Keratinocyte (primary cell): ENCODE measurements at regions not wholly inside any gene's neighbourhood (a gene's known extent, or its start where the extent isn't known, plus 50 kb on each side); places are given as distances from the start of the nearest gene placed in this dataset.

Experiments
- DNase-seq: peaks from one replicate; pipeline ENCODE4 v3.0.0-alpha.2; 2011; ENCODE audit warnings: low read depth, missing footprints, low spot score
- FAIRE-seq: peaks from 2 replicates; lab custom pipeline; 2011; peaks lifted over from hg19 to GRCh38; lab: Jason Lieb, UNC
- H2AFZ ChIP-seq: 2 replicates; pipeline ENCODE4 v1.6.0; 2012; ENCODE audit warnings: low read length, control low read depth, inconsistent platforms; ENCODE audit not compliant: control insufficient read depth
- H3K27ac ChIP-seq: 2 replicates; pipeline ENCODE4 v1.5.1; 2011; ENCODE audit warnings: low read length; ENCODE audit not compliant: control insufficient read depth, insufficient read depth
- H3K27me3 ChIP-seq: 3 replicates; pipeline ENCODE4 v1.6.0; 2011; ENCODE audit warnings: low read length; ENCODE audit not compliant: control insufficient read depth, insufficient read depth; ENCODE audit errors: extremely low read depth
- H3K36me3 ChIP-seq, 2 experiments: 2 replicates in 1 of 2; 3 replicates in 1 of 2; pipeline ENCODE4 v1.5.1; 2011; ENCODE audit warnings: low read length in 2 of 2, mild to moderate bottlenecking in 1 of 2; ENCODE audit not compliant: control insufficient read depth in 2 of 2, insufficient read depth in 2 of 2; ENCODE audit errors: extremely low read depth in 1 of 2
- H3K4me1 ChIP-seq: 3 replicates; pipeline ENCODE4 v1.5.1; 2011; ENCODE audit warnings: low read length; ENCODE audit not compliant: control insufficient read depth, insufficient read depth; ENCODE audit errors: extremely low read depth
- H3K4me2 ChIP-seq: 3 replicates; pipeline ENCODE4 v1.6.0; 2011; ENCODE audit warnings: low read depth, low read length; ENCODE audit not compliant: control insufficient read depth, insufficient read depth; ENCODE audit errors: extremely low read depth
- H3K4me3 ChIP-seq, 3 experiments: fragments of 200-600 bp in 1 of 3; sonication (generic) in 1 of 3; 2 replicates in 2 of 3; 3 replicates in 1 of 3; pipeline ENCODE4 v1.5.1; 2011 to 2016; ENCODE audit warnings: low read length in 3 of 3, mild to moderate bottlenecking in 3 of 3, control low read depth in 2 of 3, inconsistent platforms in 1 of 3, low read depth in 1 of 3, mixed read lengths in 1 of 3, mixed run types in 1 of 3, moderate library complexity in 1 of 3; ENCODE audit not compliant: control insufficient read depth in 2 of 3, insufficient read depth in 2 of 3; ENCODE audit errors: extremely low read depth in 1 of 3
- H3K79me2 ChIP-seq: 2 replicates; pipeline ENCODE4 v1.6.0; 2012; ENCODE audit warnings: low read length; ENCODE audit not compliant: control insufficient read depth, insufficient read depth
- H3K9ac ChIP-seq: 3 replicates; pipeline ENCODE4 v1.6.0; 2011; ENCODE audit warnings: low read length; ENCODE audit not compliant: control insufficient read depth, insufficient read depth; ENCODE audit errors: extremely low read depth
- H3K9me1 ChIP-seq: 3 replicates; pipeline ENCODE4 v1.6.0; 2011; ENCODE audit warnings: low read length; ENCODE audit not compliant: control insufficient read depth, insufficient read depth; ENCODE audit errors: extremely low read depth
- H3K9me3 ChIP-seq: 2 replicates; pipeline ENCODE4 v1.5.1; 2012; ENCODE audit warnings: low read depth, low read length; ENCODE audit not compliant: control insufficient read depth
- H4K20me1 ChIP-seq: 3 replicates; pipeline ENCODE4 v1.6.0; 2011; ENCODE audit warnings: low read length; ENCODE audit not compliant: control insufficient read depth, insufficient read depth; ENCODE audit errors: extremely low read depth
- EZH2 ChIP-seq: IDR thresholded peaks from one replicate; pipeline ENCODE4 v1.6.1; 2012; ENCODE audit warnings: inconsistent platforms, mild to moderate bottlenecking, low read length, moderate library complexity
- dilution Hi-C: fragments of 300-500 bp; cut with MboI; formaldehyde crosslinking; loops from one replicate; pipeline ENCODE4 v1.7.0; 2020; ENCODE audit warnings: low sequenced_read_pairs; ENCODE audit not compliant: extremely low pct_ligation_motif_present
- TF ChIP-seq, protein P1 (sequence below), 3 experiments: IDR thresholded peaks in 1 of 3; conservative IDR thresholded peaks in 1 of 3; optimal IDR thresholded peaks in 1 of 3; 2 replicates in 2 of 3; 3 replicates in 1 of 3; pipeline versions ENCODE3 to v1.5.1; 2011; ENCODE audit warnings: low read length in 3 of 3, mild to moderate bottlenecking in 3 of 3, moderate library complexity in 2 of 3, control low read depth in 1 of 3, inconsistent platforms in 1 of 3; ENCODE audit not compliant: insufficient read depth in 2 of 3; ENCODE audit errors: extremely low read depth in 1 of 3

DNA sequence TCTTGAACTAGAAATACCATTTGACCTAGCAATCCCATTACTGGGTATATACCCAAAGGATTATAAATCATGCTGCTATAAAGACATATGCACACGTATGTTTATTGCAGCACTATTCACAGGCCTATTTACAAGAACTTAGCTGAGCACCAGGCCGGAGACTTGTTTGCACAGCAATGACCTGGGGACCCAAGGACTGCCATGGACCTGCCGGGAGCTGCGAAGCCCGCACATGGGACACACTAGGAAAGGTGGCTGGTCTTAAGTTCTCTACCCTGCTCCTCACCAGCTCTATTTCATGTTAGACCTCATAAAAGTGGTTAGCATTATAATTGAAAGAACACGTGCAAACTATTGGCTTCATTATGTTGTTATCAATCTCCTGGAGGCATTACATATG lies 70.4 kb upstream of the CST7 start:
- DNase-seq (no peak), FAIRE-seq (no peak)
- Histone ChIP-seq H4K20me1 (no peaks in the 10 kb centered on the region), H3K4me2 (no peak overlapping the region), H3K9ac (no peak overlapping the region), H3K4me3 (no peak overlapping the region), H3K9me1 (no peaks in the 10 kb centered on the region), H3K36me3 (no peaks in the 10 kb centered on the region), H3K79me2 (no peaks in the 10 kb centered on the region), H3K4me1 (no peaks in the 10 kb centered on the region), H3K27ac (no peak overlapping the region), H3K27me3 (no peaks in the 10 kb centered on the region), H3K9me3 (no peaks in the 10 kb centered on the region), H2AFZ (no peak overlapping the region)
- TF ChIP-seq, protein P1, sequence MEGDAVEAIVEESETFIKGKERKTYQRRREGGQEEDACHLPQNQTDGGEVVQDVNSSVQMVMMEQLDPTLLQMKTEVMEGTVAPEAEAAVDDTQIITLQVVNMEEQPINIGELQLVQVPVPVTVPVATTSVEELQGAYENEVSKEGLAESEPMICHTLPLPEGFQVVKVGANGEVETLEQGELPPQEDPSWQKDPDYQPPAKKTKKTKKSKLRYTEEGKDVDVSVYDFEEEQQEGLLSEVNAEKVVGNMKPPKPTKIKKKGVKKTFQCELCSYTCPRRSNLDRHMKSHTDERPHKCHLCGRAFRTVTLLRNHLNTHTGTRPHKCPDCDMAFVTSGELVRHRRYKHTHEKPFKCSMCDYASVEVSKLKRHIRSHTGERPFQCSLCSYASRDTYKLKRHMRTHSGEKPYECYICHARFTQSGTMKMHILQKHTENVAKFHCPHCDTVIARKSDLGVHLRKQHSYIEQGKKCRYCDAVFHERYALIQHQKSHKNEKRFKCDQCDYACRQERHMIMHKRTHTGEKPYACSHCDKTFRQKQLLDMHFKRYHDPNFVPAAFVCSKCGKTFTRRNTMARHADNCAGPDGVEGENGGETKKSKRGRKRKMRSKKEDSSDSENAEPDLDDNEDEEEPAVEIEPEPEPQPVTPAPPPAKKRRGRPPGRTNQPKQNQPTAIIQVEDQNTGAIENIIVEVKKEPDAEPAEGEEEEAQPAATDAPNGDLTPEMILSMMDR (optimal IDR thresholded peaks at IDR 0.05 in 1 of 3, IDR thresholded peaks at IDR 0.05 in 1 of 3, conservative IDR thresholded peaks at IDR 0.05 in 1 of 3; ENCODE audit: extremely low read depth in 1 of 3, insufficient read depth in 2 of 3, low read length in 3 of 3): no peak
- TF ChIP-seq EZH2: no peak
- dilution Hi-C loops: no loop called here

DNA sequence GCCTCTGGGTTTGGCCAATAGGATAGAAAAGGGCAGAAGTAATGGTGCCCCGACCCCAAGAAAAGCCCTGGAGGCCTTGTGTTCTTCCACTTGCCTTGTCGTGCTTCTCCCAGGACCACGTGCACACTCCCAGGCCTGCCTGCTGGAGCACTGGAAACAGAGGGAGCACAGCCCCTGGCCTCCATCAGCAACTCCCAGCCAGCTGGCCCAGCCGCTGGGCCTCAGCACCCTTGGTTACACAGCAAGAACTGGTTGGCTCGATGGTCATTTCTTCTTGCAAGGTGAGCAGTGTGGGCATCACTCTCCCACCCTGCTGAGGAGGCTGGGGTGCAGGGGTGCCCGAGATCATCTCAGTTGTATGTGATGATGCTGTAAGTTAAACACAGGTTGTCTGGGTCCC lies 69.2 kb upstream of the CST7 start:
- TF ChIP-seq, protein P1 (optimal IDR thresholded peaks at IDR 0.05 in 1 of 3, IDR thresholded peaks at IDR 0.05 in 1 of 3, conservative IDR thresholded peaks at IDR 0.05 in 1 of 3; ENCODE audit: extremely low read depth in 1 of 3, insufficient read depth in 2 of 3, low read length in 3 of 3): no peak
- no peak for TF ChIP-seq EZH2
- Histone ChIP-seq H3K4me1 (no peaks in the 10 kb centered on the region), H2AFZ (no peak overlapping the region), H4K20me1 (no peaks in the 10 kb centered on the region), H3K4me3 (no peak overlapping the region), H3K36me3 (no peaks in the 10 kb centered on the region), H3K9me1 (no peaks in the 10 kb centered on the region), H3K27ac (no peak overlapping the region), H3K9ac (no peak overlapping the region), H3K4me2 (no peak overlapping the region), H3K79me2 (no peaks in the 10 kb centered on the region), H3K9me3 (no peaks in the 10 kb centered on the region), H3K27me3 (no peaks in the 10 kb centered on the region)
- DNase-seq: no peak
- FAIRE-seq: no peak
- dilution Hi-C loops: no loop called here
